ENCODE measurements at regions not wholly inside any gene's neighbourhood (a gene's known extent, or its start where the extent isn't known, plus 50 kb on each side); places are given as distances from the start of the nearest gene placed in this dataset.

GRCh38 chr21:35927262-35927661 is 133.1 kb downstream of the SETD4 start:
- H3K27ac Mint-ChIP-seq = no peak overlapping the region
- H4K91ac ChIP-seq (ENCODE audit: insufficient read length, low read depth, low read length) = no peak overlapping the region
- no peak overlapping the region for H3K27ac ChIP-seq (ENCODE audit: insufficient read length, low read depth, low read length)
- H2BK12ac ChIP-seq (ENCODE audit: insufficient read length, low read depth, low read length) = no peak overlapping the region
- no peaks in the 10 kb centered on the region; the same call in 1 of the 2 replicates for H3K27me3 Mint-ChIP-seq (ENCODE audit: low read depth)
- no peak overlapping the region for H3K18ac ChIP-seq (ENCODE audit: insufficient read length, low read depth, low read length)
- no peak for DNase-seq
- H4K20me1 ChIP-seq (ENCODE audit: control insufficient read depth, insufficient read depth, insufficient read length) = no peaks in the 10 kb centered on the region
- H3K23ac ChIP-seq (ENCODE audit: insufficient read length, low read depth, low read length) = no peak overlapping the region
- no peaks in the 10 kb centered on the region for H3K27me3 ChIP-seq (ENCODE audit: insufficient read depth, low read length)
- H3K9me3 ChIP-seq (ENCODE audit: control insufficient read depth, low read depth, low read length) = no peaks in the 10 kb centered on the region
- no peak overlapping the region for H3T11ph ChIP-seq (ENCODE audit: low read length)
- H3K4ac ChIP-seq (ENCODE audit: low read depth, low read length) = no peak overlapping the region
- no peak overlapping the region for H2AK5ac ChIP-seq (ENCODE audit: insufficient read length, low read length)
- no CpG with 5 or more reads among the region's 7 CpGs for WGBS (ENCODE audit: extremely low coverage, insufficient read length, low lambda C conversion rate)
- no peak overlapping the region for H3K4me2 ChIP-seq (ENCODE audit: insufficient read depth, insufficient read length, low read length)
- no peak overlapping the region for H2BK15ac ChIP-seq (ENCODE audit: low read depth, low read length)
- H3K9ac ChIP-seq (ENCODE audit: extremely low read depth, insufficient read length, low read length) = no peak overlapping the region
- no peak overlapping the region for H3K56ac ChIP-seq (ENCODE audit: insufficient read length, low read depth, low read length)
- no peaks in the 10 kb centered on the region; a peak in 1 of 5 replicates for H3K9me3 Mint-ChIP-seq
- no peaks in the 10 kb centered on the region for H3K79me2 ChIP-seq (ENCODE audit: insufficient read depth, low read length)
- no peak overlapping the region for H3K4me3 Mint-ChIP-seq
- no peaks in the 10 kb centered on the region for H3K36me3 Mint-ChIP-seq (ENCODE audit: insufficient read depth in 1 of 3, low read depth in 3 of 3)
- H2AFZ ChIP-seq (ENCODE audit: low read length) = no peak overlapping the region
- H4K5ac ChIP-seq (ENCODE audit: insufficient read length, low read depth, low read length) = no peak overlapping the region
- H3K23me2 ChIP-seq (ENCODE audit: insufficient read length, low read depth, low read length, poor library complexity, severe bottlenecking) = no peaks in the 10 kb centered on the region
- H2BK5ac ChIP-seq (ENCODE audit: insufficient read length, low read length) = no peak overlapping the region
- H3K4me1 ChIP-seq (ENCODE audit: insufficient read depth, low read length) = no peaks in the 10 kb centered on the region
- H3K14ac ChIP-seq (ENCODE audit: insufficient read depth, low read length) = no peak overlapping the region
- H3K79me1 ChIP-seq (ENCODE audit: insufficient read depth, low read depth, low read length, poor library complexity, severe bottlenecking) = no peaks in the 10 kb centered on the region
- no peak overlapping the region for H4K8ac ChIP-seq (replicated peaks; ENCODE audit: insufficient read length, low read depth, low read length)
- H2BK20ac ChIP-seq (ENCODE audit: low read depth, low read length, poor library complexity, severe bottlenecking) = no peak overlapping the region
- no peaks in the 10 kb centered on the region for H3K4me1 Mint-ChIP-seq
- H2BK120ac ChIP-seq (ENCODE audit: low read depth, low read length, poor library complexity, severe bottlenecking) = no peak overlapping the region
- no peak for TF ChIP-seq CTCF (conservative IDR thresholded peaks at IDR 0.05)

All from H9 (cell line).